Transverse colon (tissue), 3 donors: ENCODE measurements at regions not wholly inside any gene's neighbourhood (a gene's known extent, or its start where the extent isn't known, plus 50 kb on each side); places are given as distances from the start of the nearest gene placed in this dataset.

ENCODE experiments used
- EP300 ChIP-seq: sonication (generic); formaldehyde crosslinking; IDR thresholded peaks from one replicate; pipeline ENCODE4 v1.6.1; 2017; ENCODE audit warnings: antibody characterized with exemption, low read depth
- POLR2A ChIP-seq: fragments of 450-650 bp; IDR thresholded peaks from one replicate; pipeline ENCODE4 v1.6.1; 2016; ENCODE audit warnings: antibody characterized with exemption, mild to moderate bottlenecking, moderate library complexity
- POLR2AphosphoS5 ChIP-seq, 3 donors: sonication (generic); formaldehyde crosslinking; IDR thresholded peaks; one replicate each; pipeline ENCODE4 v1.6.1; 2016; ENCODE audit warnings: antibody characterized with exemption in 3 of 3

- no peak for TF ChIP-seq EP300
- no peak for TF ChIP-seq POLR2A
- no peak for TF ChIP-seq POLR2AphosphoS5 (IDR thresholded peaks at IDR 0.05)
These were observed 149.5 kb upstream of the MON1B start for GRCh38 chr16:77041468-77041867.
